Cardiac muscle cell (in vitro differentiated cells and primary cell): ENCODE measurements at regions not wholly inside any gene's neighbourhood (a gene's known extent, or its start where the extent isn't known, plus 50 kb on each side); places are given as distances from the start of the nearest gene placed in this dataset.

Experiments used
- DNase-seq, 2 donors: peaks; one replicate each; pipeline versions ENCODE4 v3.0.0 to v3.0.0-alpha.2; 2010 to 2017; ENCODE audit warnings: low read depth in 1 of 2, low spot score in 1 of 2
- H3K27ac ChIP-seq: fragments of 200-600 bp; sonication (generic); 2 replicates; pipeline ENCODE4 v1.5.1; 2016
- H3K27me3 ChIP-seq: fragments of 200-600 bp; sonication (generic); 2 replicates; pipeline ENCODE4 v1.6.0; 2016; ENCODE audit warnings: control low read depth
- H3K36me3 ChIP-seq: fragments of 200-600 bp; sonication (generic); 2 replicates; pipeline ENCODE4 v1.5.1; 2016; ENCODE audit warnings: control low read depth
- H3K4me1 ChIP-seq: fragments of 200-600 bp; sonication (generic); 2 replicates; pipeline ENCODE4 v1.8.1; 2017; ENCODE audit warnings: low read depth, mild to moderate bottlenecking, mixed run types
- H3K4me3 ChIP-seq: fragments of 200-600 bp; sonication (generic); 2 replicates; pipeline ENCODE4 v1.5.1; 2016; ENCODE audit warnings: mild to moderate bottlenecking
- H3K9me3 ChIP-seq: fragments of 200-600 bp; sonication (generic); 2 replicates; pipeline ENCODE4 v1.5.1; 2017; ENCODE audit warnings: low read depth, mild to moderate bottlenecking, control low read depth
- TF ChIP-seq, protein P1 (sequence below): IDR thresholded peaks from 2 replicates; pipeline ENCODE4 v1.5.1; 2012; ENCODE audit warnings: low read depth, mild to moderate bottlenecking, low read length

- no peaks in the 10 kb centered on the region for H3K36me3 ChIP-seq
- no peaks in the 10 kb centered on the region for H3K4me1 ChIP-seq
- no peaks in the 10 kb centered on the region for H3K9me3 ChIP-seq
- peaks cover 2% of the 10 kb centered on the region for H3K27me3 ChIP-seq
- no peak overlapping the region for H3K27ac ChIP-seq
- DNase-seq: no peak
- TF ChIP-seq, protein P1, sequence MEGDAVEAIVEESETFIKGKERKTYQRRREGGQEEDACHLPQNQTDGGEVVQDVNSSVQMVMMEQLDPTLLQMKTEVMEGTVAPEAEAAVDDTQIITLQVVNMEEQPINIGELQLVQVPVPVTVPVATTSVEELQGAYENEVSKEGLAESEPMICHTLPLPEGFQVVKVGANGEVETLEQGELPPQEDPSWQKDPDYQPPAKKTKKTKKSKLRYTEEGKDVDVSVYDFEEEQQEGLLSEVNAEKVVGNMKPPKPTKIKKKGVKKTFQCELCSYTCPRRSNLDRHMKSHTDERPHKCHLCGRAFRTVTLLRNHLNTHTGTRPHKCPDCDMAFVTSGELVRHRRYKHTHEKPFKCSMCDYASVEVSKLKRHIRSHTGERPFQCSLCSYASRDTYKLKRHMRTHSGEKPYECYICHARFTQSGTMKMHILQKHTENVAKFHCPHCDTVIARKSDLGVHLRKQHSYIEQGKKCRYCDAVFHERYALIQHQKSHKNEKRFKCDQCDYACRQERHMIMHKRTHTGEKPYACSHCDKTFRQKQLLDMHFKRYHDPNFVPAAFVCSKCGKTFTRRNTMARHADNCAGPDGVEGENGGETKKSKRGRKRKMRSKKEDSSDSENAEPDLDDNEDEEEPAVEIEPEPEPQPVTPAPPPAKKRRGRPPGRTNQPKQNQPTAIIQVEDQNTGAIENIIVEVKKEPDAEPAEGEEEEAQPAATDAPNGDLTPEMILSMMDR: no peak
- no peak overlapping the region for H3K4me3 ChIP-seq
Observed at GRCh38 chr20:22916021-22916842, 118.9 kb upstream of the SSTR4 start.

GRCh38 chr20:22918286-22918983, 116.7 kb upstream of the SSTR4 start:
- TF ChIP-seq, protein P1: no peak
- peak in 1 of 2 donors; percentile 16 for DNase-seq
- H3K27me3 ChIP-seq: peaks cover 2% of the 10 kb centered on the region
- no peak overlapping the region for H3K27ac ChIP-seq
- H3K9me3 ChIP-seq: no peaks in the 10 kb centered on the region
- no peaks in the 10 kb centered on the region for H3K36me3 ChIP-seq
- no peaks in the 10 kb centered on the region for H3K4me1 ChIP-seq
- H3K4me3 ChIP-seq: no peak overlapping the region

GRCh38 chr20:22920898-22921297, 114.2 kb upstream of the SSTR4 start:
- DNase-seq: no peak
- Histone ChIP-seq H3K36me3 (no peaks in the 10 kb centered on the region), H3K27me3 (peaks cover 2% of the 10 kb centered on the region), H3K4me3 (no peak overlapping the region), H3K4me1 (no peaks in the 10 kb centered on the region), H3K27ac (no peak overlapping the region), H3K9me3 (no peaks in the 10 kb centered on the region)
- TF ChIP-seq, protein P1: no peak

- Histone ChIP-seq H3K4me3 (no peak overlapping the region), H3K4me1 (no peaks in the 10 kb centered on the region), H3K9me3 (no peaks in the 10 kb centered on the region), H3K36me3 (no peaks in the 10 kb centered on the region), H3K27ac (no peak overlapping the region), H3K27me3 (peaks cover 7% of the 10 kb centered on the region)
- TF ChIP-seq, protein P1: no peak
- peak in 1 of 2 donors; percentile 81 for DNase-seq
Observed at GRCh38 chr20:22921595-22922421, 113.3 kb upstream of the SSTR4 start.

- H3K4me1 ChIP-seq: no peaks in the 10 kb centered on the region
- no peak overlapping the region for H3K4me3 ChIP-seq
- H3K9me3 ChIP-seq: no peaks in the 10 kb centered on the region
- DNase-seq: no peak
- H3K36me3 ChIP-seq: no peaks in the 10 kb centered on the region
- peaks cover 13% of the 10 kb centered on the region for H3K27me3 ChIP-seq
- TF ChIP-seq, protein P1: no peak
- H3K27ac ChIP-seq: no peak overlapping the region
Observed at GRCh38 chr20:22922987-22923386, 112.1 kb upstream of the SSTR4 start.
